Spleen (tissue), 7 donors: ENCODE measurements at regions not wholly inside any gene's neighbourhood (a gene's known extent, or its start where the extent isn't known, plus 50 kb on each side); places are given as distances from the start of the nearest gene placed in this dataset.

Source experiments
- CTCF ChIP-seq, 11 experiments: fragments of 200-600 bp in 7 of 11; fragments of 450-650 bp in 4 of 11; sonication (generic) in 4 of 11; IDR thresholded peaks in 8 of 11; conservative IDR thresholded peaks in 3 of 11; 1 replicate in 7 of 11; 2 replicates in 4 of 11; pipeline versions ENCODE4 v1.4.0 to v1.8.0; 2016 to 2021; ENCODE audit warnings: antibody characterized with exemption in 11 of 11, inconsistent platforms in 4 of 11, mild to moderate bottlenecking in 1 of 11
- POLR2A ChIP-seq, 3 donors: fragments of 450-650 bp; IDR thresholded peaks; one replicate each; pipeline ENCODE4 v1.5.1; 2017; ENCODE audit warnings: antibody characterized with exemption in 3 of 3, mild to moderate bottlenecking in 1 of 3
- POLR2AphosphoS5 ChIP-seq, 3 donors: sonication (generic); formaldehyde crosslinking; IDR thresholded peaks; one replicate each; pipeline ENCODE4 v1.5.1; 2017; ENCODE audit warnings: antibody characterized with exemption in 3 of 3
- donor health status: DM: no; HTN: no; CAD: no; lungs with moderate emphysema.
- donor health status: DM: no; HTN: no; CAD: no.
- donor health status: DM: no; HTN: no; CAD: no.

GRCh38 chr18:75912829-75913228, 485.3 kb upstream of the SMIM21 start:
- TF ChIP-seq POLR2A (IDR thresholded peaks at IDR 0.05), result no peak
- TF ChIP-seq CTCF (IDR thresholded peaks at IDR 0.05 in 8 of 11, conservative IDR thresholded peaks at IDR 0.05 in 3 of 11), result no peak
- TF ChIP-seq POLR2AphosphoS5 (IDR thresholded peaks at IDR 0.05), result no peak
